ENCODE measurements at regions not wholly inside any gene's neighbourhood (a gene's known extent, or its start where the extent isn't known, plus 50 kb on each side); places are given as distances from the start of the nearest gene placed in this dataset.

DNA sequence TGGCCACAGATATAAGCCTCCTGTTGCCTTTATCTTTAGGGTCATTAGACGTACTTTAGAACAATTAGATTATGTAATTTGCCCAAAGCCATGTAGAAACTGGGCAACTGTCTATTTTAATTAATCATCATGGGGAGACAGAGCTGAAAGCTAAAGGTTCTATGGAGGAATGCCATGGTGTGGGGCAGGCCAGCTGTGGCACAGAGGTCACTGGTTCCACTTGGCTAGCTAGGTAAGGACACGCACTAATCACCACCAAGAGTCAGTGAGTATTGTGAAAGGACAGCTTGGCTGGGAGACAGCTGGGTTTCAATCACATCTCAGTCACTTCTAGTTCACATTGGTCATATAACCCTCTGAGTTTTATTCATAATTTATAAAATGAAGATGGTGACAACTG is 81.7 kb downstream of the HMHB1 start:
- H3K4me3 ChIP-seq = no peak overlapping the region
- TF ChIP-seq POLR2A (IDR thresholded peaks at IDR 0.05) = no peak
- TF ChIP-seq, protein P1, sequence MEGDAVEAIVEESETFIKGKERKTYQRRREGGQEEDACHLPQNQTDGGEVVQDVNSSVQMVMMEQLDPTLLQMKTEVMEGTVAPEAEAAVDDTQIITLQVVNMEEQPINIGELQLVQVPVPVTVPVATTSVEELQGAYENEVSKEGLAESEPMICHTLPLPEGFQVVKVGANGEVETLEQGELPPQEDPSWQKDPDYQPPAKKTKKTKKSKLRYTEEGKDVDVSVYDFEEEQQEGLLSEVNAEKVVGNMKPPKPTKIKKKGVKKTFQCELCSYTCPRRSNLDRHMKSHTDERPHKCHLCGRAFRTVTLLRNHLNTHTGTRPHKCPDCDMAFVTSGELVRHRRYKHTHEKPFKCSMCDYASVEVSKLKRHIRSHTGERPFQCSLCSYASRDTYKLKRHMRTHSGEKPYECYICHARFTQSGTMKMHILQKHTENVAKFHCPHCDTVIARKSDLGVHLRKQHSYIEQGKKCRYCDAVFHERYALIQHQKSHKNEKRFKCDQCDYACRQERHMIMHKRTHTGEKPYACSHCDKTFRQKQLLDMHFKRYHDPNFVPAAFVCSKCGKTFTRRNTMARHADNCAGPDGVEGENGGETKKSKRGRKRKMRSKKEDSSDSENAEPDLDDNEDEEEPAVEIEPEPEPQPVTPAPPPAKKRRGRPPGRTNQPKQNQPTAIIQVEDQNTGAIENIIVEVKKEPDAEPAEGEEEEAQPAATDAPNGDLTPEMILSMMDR (IDR thresholded peaks at IDR 0.05) = no peak
- no peaks in the 10 kb centered on the region for H3K4me1 ChIP-seq
- no peaks in the 10 kb centered on the region for H3K27me3 ChIP-seq
- no peaks in the 10 kb centered on the region for H3K9me3 ChIP-seq
- H3K27ac ChIP-seq = no peak overlapping the region
- DNase-seq = no peak
- no peaks in the 10 kb centered on the region for H3K36me3 ChIP-seq

DNA sequence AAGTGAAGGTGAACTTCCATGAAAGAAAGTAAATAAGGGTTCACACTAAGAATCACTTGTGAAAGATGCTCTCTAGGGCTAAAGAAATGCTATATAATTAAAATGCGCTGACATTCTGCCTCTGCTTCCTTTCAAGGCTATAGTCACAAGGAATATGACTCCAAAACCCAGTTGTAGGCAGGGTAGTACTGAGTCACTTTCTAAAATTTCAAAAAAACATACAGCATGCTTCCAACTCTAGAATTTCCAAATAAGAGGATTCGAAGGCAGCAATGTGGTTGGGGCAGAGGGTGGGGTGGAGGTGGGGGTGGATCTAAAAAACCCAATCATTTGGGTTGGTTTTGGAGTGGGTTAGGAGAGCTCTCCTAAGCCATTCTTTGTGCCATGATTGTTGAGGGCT is 84.6 kb downstream of the HMHB1 start:
- Histone ChIP-seq H3K27ac (no peak overlapping the region), H3K27me3 (no peaks in the 10 kb centered on the region), H3K4me3 (no peak overlapping the region), H3K4me1 (no peaks in the 10 kb centered on the region), H3K9me3 (no peaks in the 10 kb centered on the region), H3K36me3 (no peaks in the 10 kb centered on the region)
- no peak for DNase-seq
- TF ChIP-seq, protein P1 (IDR thresholded peaks at IDR 0.05) = no peak
- no peak for TF ChIP-seq POLR2A (IDR thresholded peaks at IDR 0.05)

DNA sequence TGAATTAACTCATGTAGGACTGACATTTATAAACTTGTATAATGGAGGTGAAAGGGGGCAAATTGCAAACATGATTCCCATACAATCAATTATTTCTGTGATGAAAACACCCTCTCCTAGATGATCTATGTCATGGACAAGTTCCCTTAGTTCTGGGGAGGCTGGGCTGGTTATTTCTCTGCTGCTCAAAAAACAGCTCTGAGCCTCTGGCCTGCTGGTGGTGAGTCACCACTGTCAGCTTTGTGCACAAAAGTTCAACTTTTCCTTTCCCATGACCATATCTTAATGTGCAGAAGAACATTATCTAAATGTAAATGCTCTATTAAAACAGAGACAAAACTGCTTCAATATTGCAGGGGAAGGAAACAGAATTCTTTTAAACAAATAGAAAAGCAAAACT is 85.0 kb downstream of the HMHB1 start:
- H3K27me3 ChIP-seq = no peaks in the 10 kb centered on the region
- no peak overlapping the region for H3K27ac ChIP-seq
- no peak overlapping the region for H3K4me3 ChIP-seq
- DNase-seq = no peak
- no peaks in the 10 kb centered on the region for H3K9me3 ChIP-seq
- no peaks in the 10 kb centered on the region for H3K4me1 ChIP-seq
- no peaks in the 10 kb centered on the region for H3K36me3 ChIP-seq
- TF ChIP-seq POLR2A (IDR thresholded peaks at IDR 0.05) = no peak
- TF ChIP-seq, protein P1 (IDR thresholded peaks at IDR 0.05) = no peak

DNA sequence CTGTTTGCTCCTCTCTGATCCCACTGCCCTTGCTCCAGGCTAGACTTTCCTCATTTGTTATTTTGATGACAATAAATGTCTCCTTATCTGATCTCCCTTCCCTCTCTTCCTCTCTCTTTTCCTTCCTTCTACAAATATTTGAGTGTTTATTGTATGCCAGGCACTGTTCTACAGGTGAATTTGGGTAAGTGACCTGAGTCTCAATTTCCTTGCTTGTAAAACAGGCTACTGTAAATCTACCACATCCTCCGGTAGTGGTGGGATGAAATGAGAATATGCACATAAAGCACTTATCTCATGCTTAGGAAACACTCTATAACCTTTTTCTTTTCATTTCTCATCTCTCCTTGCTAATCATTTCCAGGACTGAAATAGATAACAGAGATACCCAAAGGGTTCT is 86.4 kb downstream of the HMHB1 start:
- H3K27ac ChIP-seq = no peak overlapping the region
- DNase-seq = no peak
- H3K9me3 ChIP-seq = no peaks in the 10 kb centered on the region
- no peaks in the 10 kb centered on the region for H3K27me3 ChIP-seq
- no peak for TF ChIP-seq POLR2A (IDR thresholded peaks at IDR 0.05)
- TF ChIP-seq, protein P1 (IDR thresholded peaks at IDR 0.05) = no peak
- H3K4me3 ChIP-seq = no peak overlapping the region
- no peaks in the 10 kb centered on the region for H3K36me3 ChIP-seq
- H3K4me1 ChIP-seq = no peaks in the 10 kb centered on the region

DNA sequence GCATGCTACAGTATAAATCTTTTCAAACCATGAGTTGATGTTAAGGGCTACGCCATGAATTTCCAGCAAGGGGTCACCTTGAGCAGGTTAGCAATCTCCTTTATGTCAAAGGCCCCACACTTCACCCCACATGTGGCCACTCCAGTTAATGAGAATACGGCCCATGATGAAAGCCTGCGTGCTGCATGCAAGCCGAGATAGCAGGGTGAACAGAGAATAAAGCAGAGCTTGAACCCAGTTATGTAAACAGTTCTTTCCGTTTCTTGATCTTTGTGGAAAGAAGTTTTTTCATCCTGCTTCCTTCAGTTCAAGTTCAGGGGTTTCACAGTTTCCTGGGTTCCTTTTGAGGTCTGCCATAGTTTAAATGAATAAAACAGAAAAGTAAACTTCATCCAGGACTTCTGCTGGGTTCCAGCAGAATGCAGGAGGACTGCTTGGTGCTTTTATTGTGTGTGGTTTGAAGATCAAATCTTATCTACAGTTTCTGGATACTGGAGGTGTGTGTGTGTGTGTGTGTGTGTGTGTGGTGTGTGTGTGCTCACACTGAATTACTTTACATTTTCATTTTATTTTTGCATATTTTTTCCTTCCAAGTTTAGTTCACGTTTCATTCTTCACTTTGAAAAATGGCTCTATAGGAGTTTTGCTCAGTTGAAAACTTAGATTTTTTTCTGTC is 87.1 kb downstream of the HMHB1 start:
- no peak for DNase-seq
- Histone ChIP-seq H3K9me3 (no peaks in the 10 kb centered on the region), H3K4me3 (no peak overlapping the region), H3K27me3 (no peaks in the 10 kb centered on the region), H3K27ac (no peak overlapping the region), H3K4me1 (no peaks in the 10 kb centered on the region), H3K36me3 (no peaks in the 10 kb centered on the region)
- TF ChIP-seq POLR2A (IDR thresholded peaks at IDR 0.05) = no peak
- TF ChIP-seq, protein P1 (IDR thresholded peaks at IDR 0.05) = no peak

DNA sequence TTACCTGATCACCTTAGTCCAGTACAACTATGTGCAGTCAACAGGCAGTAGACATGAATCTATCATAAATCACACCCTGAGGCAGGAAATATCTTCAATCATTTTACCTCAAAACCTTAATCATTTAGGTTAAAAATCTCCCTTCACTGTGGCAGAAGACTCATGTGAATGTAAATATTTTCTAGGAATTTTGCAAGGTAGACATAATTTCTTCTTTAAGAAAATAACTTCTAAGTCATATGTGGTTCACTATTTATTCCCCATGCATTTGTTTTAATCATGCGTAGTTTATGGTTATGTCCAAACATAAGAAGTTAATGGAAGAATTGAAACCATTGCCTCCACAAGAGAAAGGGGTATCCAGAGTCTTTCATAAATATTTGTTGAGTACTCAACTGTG is 97.0 kb downstream of the HMHB1 start:
- TF ChIP-seq, protein P1 (IDR thresholded peaks at IDR 0.05) = no peak
- TF ChIP-seq POLR2A (IDR thresholded peaks at IDR 0.05) = no peak
- Histone ChIP-seq H3K4me3 (no peak overlapping the region), H3K27ac (no peak overlapping the region), H3K36me3 (no peaks in the 10 kb centered on the region), H3K27me3 (no peaks in the 10 kb centered on the region), H3K4me1 (no peaks in the 10 kb centered on the region), H3K9me3 (no peaks in the 10 kb centered on the region)
- DNase-seq = no peak
